ENCODE measurements at regions not wholly inside any gene's neighbourhood (a gene's known extent, or its start where the extent isn't known, plus 50 kb on each side); places are given as distances from the start of the nearest gene placed in this dataset.

DNA sequence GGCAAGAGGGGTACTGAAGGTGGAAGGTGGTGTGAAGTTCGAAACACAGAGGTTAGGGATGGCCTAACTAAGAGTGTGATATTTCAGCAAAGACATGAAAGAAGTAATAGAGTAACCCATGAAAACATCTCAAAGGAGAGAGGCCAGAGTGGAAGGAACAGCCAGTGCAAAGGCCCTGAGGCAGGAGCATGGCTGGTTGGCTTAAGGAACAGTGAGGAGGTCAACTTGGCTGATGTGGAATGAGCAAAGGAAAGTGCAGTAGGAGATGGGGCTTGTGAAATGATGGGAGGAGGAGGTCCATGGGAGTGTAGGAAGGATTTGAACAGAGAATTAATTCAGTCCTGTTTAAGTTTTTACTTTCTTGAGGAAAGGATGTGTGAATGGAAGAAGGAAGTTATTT, 178.3 kb upstream of the ZNF608 start:
- DNase-seq (ENCODE audit: low read depth): no peak

GRCh38 chr5:124927735-124928134, 181.3 kb upstream of the ZNF608 start:
- DNase-seq (ENCODE audit: low read depth): no peak

GRCh38 chr5:124929000-124929399, 182.6 kb upstream of the ZNF608 start:
- DNase-seq (ENCODE audit: low read depth): no peak

DNA sequence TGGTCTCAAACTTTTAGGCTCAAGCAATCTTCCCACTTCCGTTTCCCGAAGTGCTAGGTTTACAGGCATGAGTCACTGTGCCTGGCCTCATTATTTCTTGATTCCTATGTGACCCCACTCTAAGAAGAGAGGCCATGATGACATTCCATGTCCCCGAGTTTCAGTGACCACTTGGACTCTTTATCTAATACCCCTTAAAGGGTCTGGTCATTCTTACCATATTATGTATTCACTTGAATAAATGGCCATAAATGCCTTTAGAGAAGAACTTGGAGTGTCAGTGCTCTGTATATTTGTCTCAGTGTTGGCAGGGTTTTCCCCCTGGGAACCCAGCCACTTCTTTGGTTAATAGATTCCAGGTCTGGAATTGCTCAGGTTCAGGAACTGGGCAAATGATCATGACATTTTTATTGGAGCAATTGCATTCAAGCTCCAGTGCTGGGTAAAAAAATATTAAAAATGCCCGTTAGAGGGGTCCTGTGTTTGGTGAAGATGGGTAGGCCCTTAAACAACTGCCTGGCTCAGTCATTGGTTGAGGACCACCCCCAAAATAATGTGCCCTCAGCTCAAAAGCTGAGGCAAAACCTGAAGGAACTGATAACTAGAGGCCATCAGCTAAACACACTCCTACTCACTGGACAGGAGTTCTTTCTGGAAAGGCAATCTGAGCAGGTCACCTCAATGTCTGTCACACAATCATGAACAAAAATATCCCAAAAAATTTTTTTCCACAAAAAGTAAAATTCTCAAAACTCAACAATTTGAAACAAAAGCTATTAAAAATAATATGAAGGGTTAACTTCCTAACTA, 186.6 kb upstream of the ZNF608 start:
- no peak for DNase-seq (ENCODE audit: low read depth)

- no peak for DNase-seq (ENCODE audit: low read depth)
These were observed 188.6 kb upstream of the ZNF608 start for GRCh38 chr5:124935065-124935464.

DNA sequence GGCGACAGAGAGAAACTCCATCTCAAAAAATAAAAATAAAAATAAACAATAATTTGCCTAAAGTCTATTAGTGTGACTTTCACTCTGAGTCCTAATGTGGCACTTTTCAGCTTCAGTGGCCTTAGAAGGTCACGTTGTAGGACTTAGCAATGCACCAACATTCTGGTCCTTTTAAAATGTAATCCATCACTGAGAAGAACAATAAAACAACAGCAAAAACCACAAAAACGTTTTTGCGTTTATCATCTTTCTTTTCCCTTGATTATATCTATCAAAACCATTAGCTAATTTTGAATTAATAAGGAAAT, 190.1 kb upstream of the ZNF608 start:
- no peak for DNase-seq (ENCODE audit: low read depth)

DNA sequence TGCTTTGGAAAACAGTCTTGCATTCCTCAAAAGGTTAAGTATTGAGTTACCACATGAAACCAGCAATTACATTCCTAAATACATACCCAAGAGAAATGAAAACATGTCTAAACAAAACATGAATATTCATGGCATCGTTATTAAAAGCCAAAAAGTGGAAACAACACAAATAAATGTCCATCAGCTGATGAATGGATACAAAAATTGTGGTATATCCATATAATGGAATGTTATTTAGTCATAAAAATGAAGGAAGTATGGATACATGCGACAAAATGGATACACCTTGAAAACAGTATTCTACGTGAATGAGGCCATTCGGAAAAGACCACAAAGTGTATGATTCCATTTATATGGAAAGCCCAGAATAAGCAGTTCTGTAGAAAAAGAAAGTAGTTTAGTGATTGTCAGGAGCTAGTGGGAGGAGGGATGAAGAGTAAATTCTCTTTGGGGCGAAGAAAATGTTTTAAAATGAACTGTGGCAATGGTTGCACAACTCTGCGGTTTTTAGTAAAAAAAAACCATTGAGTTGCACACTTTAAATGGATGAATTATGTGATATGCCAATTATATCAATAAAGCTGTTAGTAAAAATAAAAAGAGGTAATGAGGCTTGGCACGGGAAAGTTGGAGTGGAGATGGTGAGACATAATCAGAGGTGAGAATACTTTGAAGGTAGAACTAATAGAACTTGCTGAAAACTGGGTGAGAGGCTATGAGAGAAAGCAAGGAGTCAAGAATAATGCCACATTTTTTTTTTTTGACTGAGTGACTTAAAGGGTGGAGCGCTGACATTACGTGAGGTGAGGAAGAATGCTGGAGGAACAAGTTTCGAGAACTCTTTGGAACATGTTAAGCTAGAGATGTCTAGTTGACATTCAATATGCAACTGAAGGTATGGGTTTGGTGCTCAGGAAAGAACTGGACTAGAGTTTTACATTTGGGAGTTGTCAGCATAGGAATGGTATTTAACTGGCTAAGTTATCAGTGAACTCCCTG, 194.9 kb upstream of the ZNF608 start:
- no peak for DNase-seq (ENCODE audit: low read depth)

DNA sequence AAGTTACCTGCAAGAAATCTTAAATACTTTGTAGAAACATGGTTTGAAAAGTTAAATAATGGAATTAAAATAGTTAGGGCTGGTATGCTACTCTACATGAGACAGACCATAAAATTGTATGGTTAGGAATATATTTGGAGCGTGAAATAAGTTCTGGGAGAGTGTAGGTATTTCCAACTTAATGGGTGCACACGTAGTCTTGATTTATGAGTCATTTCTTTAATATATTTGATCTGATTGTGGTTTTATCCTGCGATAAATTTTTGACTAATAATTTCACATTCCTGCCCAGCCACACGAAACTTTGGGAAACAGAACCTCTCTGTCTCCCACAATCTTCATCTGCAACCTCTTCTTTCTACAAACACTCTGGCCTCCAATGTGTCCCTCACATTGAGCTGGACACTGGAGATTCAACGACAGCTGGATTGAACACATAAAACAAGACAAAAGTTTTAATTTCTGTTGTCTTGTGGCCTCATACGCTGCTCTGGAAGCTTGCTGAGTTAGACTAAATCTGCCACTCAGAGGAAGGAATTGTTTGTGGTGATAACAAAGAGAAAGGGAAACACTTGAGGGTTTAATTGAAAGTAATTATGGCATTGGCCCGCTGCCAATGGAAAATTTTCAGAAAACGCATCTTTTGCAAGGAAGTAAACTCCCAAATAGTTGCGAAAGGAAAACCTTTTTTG, 201.8 kb upstream of the ZNF608 start:
- DNase-seq (ENCODE audit: low read depth): no peak

DNA sequence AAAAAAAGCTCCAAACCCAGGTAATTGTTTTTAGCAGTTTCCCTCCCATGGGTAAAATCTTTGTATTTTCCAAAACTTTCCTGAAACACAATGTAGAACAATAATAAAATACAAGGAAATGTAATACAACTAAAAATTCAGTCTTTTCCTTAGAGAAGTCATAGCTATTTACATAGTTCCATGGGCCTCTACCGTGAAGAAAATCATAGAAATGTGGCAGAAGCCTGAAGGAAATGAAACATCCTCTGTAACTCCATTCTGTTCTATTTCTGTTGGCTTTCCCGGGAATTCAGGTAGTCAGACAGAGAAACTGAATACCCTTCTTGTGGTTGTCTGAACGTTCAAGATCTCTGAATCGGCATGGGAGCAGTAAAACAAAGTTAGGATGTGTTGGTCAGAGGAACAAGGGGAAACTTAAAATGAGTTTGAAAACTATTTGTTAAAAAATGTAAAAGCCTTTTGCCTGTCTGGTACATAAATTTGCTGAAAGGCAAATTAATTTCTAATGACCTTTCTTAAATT, 202.4 kb upstream of the ZNF608 start:
- no peak for DNase-seq (ENCODE audit: low read depth)

- DNase-seq (ENCODE audit: low read depth): no peak
These were observed 203.4 kb upstream of the ZNF608 start for GRCh38 chr5:124949862-124950261.

GRCh38 chr5:124951105-124951504, 204.7 kb upstream of the ZNF608 start:
- no peak for DNase-seq (ENCODE audit: low read depth)

DNA sequence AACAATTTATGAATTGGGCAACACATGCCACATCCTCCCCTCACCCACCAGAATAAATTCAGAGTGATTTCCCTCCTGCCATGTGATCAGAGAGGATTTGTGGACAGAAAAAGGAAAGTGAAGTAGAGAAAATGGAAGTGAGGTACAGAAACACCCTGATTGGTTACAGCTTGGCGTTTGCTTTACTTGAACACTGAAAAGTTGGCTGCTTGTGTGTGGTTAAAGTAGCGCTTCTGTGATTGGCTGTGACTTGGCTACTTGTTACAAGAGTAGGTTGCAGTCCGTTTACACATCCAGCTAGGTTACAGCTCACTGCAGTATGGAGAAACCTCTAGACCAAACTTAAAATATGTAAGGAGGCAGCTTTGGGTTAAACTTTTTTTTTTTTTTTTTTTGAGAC, 205.2 kb upstream of the ZNF608 start:
- no peak for DNase-seq (ENCODE audit: low read depth)

DNA sequence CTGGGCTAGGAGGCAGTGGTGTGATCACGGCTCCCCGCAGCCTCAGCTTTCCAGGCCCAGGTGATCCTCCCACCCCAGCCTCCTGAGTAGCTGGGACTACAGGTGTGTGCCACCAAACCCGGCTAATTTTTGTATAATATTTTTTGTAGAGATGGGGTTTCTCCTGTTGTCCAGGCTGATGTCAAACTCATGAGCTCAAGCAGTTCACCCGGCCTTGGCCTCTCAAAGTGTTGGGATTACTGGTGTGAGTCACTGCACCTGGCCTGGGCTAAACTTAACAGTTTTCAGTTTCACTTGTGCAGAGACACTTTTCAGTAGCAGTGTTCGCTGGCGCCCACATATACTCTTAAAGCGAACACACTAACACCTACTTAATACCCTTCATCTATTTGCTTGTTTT, 205.6 kb upstream of the ZNF608 start:
- no peak for DNase-seq (ENCODE audit: low read depth)

DNA sequence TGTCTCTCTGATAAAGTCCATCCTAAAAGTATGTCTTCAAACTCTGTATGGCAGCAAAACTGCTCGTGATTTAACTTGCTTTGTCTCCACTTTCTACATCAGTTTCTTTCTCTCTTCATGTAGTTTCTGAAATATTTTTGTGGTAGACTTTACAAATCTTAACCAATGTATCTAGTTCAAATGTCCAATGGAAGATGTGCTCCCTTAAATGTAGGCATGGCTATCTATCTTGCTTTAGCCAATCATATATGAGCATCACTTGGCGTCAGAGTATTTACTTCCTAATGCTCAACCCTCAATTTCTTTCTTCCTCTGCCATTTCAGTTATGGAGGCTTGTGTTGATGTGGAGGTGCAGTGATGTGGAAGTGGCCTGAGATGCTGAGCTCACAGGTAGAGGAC, 206.1 kb upstream of the ZNF608 start:
- no peak for DNase-seq (ENCODE audit: low read depth)

GRCh38 chr5:124954784-124955183, 208.3 kb upstream of the ZNF608 start:
- no peak for DNase-seq (ENCODE audit: low read depth)

DNA sequence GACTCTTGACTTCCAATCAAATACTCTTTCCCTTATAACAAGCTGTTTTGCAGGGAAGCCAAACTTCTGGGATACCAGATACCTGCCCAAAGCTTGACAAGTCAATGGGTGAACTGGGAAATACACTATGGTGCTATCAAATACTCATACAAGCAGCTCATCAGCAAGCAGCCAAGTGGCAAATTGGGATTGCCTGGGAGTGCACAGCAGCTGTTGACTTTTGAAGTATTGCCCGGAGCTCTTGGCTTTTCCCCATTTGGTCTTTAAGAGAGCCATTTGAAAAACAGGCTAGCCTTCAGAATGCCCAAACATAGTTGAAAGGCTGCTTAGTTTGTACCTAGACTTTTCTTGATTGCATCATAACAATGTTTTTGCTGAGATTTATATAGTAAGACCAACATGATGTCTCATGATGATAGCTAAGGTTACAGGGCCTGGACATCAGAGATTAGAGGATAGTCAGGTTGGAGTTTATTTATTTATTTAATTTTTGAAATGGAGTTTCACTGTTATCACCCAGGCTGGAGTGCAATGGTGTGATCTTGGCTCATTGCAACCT, 210.1 kb upstream of the ZNF608 start:
- no peak for DNase-seq (ENCODE audit: low read depth)

- DNase-seq (ENCODE audit: low read depth): no peak
These were observed 210.6 kb upstream of the ZNF608 start for GRCh38 chr5:124957063-124957462.

GRCh38 chr5:124960266-124960665, 213.8 kb upstream of the ZNF608 start:
- DNase-seq (ENCODE audit: low read depth): no peak

DNA sequence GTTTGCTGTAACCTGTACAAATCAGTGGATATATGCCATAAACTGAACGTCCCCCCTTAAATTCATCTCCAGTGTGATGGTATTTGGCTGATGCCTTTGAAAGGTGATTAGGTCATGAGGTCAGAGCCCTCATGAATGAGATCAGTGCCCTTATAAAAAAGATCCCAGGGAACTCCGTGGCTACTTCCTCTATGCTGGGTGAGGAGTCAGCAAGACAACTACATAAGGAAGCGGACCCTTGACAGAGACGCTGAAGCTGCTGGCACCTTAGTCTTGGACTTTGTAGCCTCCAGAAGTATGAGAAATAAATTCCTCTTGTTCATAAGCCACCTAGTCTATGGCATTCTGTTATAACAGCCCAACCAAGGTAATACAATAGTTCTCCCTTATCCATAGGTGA, 215.1 kb upstream of the ZNF608 start:
- no peak for DNase-seq (ENCODE audit: low read depth)

- DNase-seq (ENCODE audit: low read depth): no peak
These were observed 215.7 kb upstream of the ZNF608 start for GRCh38 chr5:124962111-124962510.

- DNase-seq (ENCODE audit: low read depth): no peak
These were observed 216.3 kb upstream of the ZNF608 start for GRCh38 chr5:124962735-124963134.

Data from fibroblast of the conjunctiva (primary cell).